Occipital lobe (tissue), 1 donor: ENCODE measurements at regions not wholly inside any gene's neighbourhood (a gene's known extent, or its start where the extent isn't known, plus 50 kb on each side); places are given as distances from the start of the nearest gene placed in this dataset.

Source experiments
- DNase-seq: peaks from one replicate; lab custom pipeline; 2025; lab: John Stamatoyannopoulos, UW

DNA sequence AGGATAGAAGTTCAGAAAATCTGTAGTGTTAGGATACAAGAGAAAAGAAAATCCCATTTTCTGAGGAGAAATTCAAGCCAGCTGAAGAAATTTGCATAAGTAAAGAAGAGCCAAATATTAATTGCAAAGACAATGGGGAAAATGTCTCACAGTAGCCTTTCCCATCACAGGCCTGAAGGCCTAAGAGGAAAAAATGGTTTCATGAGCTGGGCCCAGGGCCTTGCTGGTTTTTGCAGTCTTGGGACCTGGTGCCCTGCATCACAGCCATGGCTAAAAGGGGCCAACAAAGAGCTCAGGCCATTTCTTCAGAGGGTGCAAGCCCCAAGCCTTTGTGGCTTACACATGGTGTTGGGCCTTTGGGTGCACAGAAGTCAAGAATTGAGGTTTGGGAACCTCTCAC is 413.6 kb upstream of the CYRIA start:
- no peak for DNase-seq

DNA sequence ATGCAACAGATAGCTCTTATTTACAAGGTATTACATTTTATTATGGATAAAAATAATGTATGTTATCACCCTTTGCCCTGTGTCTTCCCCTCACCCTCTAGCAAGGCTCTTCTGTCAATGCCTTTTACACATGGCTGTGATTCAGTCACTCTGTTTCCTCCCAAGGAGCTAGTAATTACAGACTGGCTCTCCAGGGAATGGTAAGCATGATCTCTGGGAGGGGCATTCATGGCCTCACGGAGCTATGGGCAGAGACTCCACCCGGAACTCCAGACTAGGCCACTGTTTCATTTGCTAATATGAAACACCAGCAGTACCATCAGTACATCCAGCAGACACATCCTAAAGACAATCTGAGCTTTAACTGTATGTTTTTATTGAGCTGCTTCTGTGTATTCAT is 410.9 kb upstream of the CYRIA start:
- no peak for DNase-seq

DNA sequence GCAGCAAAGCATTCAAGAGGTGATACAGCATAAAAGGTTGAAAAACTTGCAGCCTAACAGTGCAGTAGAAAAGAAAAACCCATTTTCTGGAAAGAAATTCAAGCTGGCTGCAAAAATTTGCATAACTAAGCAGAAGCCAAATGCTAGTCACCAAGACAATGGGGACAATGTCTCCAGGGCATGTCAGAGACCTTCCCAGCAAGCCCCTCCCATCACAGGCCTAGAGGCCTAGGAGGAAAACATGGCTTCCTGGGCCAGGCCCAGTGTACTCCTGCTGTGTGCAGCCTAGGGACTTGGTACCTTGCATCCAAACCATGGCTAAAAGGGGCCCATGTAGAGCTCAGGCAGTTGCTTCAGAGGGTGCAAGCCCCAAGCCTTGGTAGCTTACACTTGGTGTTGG is 405.1 kb upstream of the CYRIA start:
- DNase-seq = no peak

DNA sequence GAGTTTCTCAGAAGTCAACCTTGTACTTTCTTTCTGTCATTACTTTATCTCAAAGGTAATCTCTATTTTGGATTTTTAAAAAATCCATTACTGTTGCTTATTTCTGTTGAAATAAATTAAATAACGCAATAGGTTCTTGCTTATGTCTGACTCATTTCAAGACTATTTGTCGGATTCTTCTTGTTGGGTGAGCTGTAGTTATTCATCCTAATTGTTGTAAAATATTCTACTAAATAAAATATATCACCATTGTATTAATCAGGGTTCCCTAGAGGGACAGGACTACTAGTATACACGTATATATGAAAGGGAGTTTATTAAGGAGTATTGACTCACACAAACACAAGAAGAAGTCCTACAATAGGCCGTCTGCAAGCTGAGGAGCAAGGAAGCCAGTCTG is 403.9 kb upstream of the CYRIA start:
- no peak for DNase-seq

DNA sequence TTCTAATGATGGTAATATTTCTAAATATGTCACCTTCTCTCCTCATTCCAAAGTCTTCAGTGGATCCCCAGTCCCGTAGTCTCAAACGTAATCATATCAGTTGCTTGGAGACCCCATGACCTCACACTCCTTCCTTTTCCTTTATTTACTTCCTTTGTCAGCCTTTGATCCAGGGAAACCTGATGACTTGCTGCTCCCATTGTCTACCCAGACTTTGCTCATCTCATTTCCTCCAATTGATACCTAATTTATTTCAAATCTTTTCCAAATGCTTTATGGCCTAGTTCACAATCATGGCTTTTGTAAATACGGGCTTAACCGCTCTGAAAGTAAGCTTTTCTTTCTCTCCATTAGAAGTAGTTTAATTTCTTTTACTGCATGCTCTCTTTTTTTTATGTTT is 402.4 kb upstream of the CYRIA start:
- no peak for DNase-seq

DNA sequence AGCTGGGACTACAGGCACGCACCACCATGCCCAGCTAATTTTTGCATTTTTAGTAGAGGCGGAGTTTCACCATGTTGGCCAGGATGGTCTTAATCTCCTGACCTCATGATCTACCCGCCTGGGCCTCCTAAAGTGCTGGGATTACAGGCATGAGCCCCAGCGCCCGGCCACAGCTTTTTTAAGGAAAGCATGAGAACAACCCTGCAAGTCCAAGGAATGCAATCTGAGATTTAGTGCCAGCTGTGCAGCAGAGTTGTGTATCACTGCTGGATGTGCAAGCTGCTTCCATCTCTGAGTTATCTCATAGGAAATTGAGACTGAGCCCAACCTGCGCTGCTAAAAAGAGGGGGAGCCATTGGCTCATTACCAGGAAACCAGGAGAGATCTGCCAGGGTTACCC is 399.9 kb upstream of the CYRIA start:
- DNase-seq = no peak

DNA sequence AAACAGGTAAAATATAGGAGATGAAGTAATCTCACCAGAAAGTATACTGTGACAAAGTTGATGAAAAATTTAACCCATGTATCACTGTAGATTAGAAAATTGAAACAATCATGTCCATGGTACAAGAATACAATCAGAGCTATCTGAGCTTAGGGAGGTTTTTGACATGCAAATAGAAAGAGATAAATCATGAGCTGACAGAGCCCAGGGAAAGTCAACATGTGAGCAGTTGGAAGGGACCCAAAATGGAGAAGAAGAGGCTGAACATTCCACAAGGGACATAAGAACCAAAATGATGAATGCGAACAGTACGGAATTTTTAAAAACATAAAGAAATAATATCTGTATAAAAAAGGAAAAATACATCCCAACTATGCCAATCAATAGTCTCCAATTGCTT is 395.4 kb upstream of the CYRIA start:
- no peak for DNase-seq

DNA sequence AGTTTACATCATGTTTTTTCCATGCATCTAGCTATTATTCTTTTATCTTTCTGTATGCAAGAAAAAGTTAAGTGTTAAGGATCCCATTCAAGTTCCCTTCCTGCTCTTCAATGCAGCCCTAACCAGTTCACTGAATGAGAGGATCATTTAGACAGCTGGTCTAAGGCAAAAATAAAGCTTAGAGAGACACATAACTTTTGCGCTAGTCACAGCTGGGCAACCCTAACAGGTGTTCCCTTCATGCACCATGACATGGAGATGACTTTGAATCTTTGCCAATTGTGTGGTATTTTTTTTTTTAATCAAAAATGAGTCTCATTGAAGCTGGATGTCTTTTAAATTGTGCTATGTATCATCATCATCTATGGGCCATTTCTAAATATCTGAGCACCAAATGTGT is 393.8 kb upstream of the CYRIA start:
- DNase-seq = no peak

DNA sequence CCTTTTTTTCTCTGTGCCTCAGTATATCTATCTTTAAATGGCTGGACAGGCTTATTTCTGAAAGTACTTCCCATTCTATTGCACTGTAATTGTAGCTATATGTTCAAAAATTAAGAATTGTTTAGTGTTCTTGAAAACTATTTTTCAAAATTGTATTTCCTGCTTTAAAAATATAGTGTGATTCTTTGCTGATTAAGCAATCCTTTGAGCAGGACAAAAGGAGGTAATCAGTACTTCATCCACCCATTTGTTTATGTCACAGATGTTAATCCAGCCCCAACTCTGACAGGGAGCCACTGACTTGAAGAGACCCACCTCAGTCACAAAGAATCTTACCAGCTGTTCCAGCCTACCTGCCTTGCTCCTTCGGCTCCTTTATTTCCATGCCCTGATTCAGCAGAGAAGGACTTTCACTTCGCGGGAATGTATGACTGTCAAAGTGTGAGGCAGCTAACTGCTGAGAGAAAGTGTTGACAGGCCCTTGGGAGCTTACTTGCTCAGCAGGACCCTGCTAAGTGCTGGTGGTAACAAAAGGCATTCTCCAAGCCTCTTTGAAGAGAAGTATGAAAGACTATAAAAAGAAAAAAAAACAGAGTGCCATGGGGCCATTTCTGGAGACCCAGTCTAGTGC is 393.3 kb upstream of the CYRIA start:
- no peak for DNase-seq

DNA sequence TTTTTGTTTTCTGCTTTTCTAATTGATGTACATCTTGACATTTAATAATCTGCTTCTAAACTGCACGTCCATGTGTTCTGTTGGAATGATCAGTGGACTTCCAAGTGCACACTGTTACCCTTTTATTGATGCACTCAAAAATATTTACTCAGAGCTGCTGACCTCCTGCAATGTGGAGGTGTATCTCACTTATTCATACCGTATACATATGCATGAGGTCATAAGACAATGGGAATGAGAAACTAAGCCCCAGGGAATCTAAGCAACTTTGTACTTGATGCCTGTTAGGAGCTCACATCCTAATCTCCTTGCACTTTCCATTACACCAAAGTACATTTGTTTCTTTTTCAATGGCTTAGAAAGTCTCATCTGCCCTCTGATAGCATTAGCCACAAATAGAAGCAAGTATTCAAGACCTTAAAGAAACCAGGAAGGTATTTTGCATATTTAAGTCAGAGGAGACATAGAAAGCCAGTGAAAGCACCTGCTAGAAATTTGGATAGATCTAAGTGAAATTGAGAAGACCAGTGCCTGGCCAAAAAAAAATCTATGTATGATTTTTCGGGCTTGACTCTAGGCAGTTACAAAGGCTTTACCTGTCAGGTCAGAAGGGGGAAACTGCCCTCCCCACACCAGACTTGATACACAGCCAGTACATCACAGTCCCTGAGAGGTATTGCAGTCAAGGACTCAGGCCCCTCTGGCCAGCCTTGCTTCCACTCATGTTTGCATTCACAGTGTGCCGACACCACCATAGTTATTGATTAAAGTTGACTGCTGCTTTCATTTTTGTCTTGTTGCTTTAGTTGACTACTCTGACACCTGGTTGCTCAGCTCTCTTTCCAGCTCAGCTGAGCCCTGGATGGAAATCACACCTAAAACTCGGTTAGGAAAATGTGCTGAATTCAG is 391.7 kb upstream of the CYRIA start:
- no peak for DNase-seq

DNA sequence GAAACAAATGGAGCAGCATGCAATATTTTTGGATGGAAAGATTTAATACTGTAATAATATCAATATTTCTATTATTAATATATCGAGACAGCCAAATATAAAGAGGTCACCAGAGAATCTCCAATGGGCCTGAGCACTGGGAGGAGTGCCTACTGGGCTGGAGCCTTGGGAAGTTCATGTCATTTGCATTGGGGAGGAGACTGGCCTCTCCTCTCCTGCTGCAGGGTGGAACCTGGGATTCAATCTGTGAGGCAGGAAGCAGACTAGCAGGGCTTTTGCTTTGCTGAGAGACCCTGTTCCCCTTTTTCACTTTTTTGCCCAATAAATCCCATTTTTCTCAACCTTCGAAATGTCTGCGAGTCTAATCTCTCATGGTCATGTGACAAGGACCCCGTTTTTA is 390.6 kb upstream of the CYRIA start:
- no peak for DNase-seq

DNA sequence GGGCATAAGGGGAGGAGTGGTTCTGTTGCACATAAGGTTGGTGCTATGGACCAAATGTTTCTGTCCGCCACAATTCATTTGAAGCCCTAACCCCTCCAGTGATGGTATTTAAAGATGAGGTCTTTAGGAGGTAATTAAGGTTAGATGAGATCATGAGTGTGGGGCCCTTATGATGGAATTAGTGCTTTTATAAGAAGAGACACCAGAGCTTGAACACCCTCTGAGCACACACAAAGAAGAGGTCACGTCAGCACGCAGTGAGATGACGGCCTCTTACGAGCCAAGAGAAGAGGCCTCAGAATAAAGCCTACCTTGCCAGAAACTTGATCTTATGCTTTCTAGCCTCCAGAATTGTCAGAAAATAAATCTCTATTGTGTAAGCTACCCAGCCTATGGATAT is 386.4 kb upstream of the CYRIA start:
- DNase-seq = no peak

DNA sequence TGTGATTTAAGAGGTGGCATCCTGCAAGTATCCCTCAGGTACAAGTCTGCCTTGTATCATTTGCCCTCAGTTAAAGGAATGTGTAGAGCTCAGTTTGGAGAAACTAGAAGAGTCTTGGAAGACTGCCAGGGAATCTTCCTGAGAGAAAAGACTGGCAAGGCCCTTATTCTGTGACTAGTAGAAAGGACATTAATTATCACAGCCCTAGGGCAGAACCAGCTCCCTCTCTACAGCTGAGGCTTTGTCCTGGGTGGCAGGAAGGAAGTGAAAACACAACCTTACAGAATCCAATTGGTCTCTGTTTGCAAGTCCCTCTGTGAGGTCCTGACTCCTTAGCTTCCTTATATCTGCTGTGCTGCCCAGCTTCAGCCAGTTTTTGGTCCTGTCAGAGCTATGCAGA is 385.9 kb upstream of the CYRIA start:
- no peak for DNase-seq

DNA sequence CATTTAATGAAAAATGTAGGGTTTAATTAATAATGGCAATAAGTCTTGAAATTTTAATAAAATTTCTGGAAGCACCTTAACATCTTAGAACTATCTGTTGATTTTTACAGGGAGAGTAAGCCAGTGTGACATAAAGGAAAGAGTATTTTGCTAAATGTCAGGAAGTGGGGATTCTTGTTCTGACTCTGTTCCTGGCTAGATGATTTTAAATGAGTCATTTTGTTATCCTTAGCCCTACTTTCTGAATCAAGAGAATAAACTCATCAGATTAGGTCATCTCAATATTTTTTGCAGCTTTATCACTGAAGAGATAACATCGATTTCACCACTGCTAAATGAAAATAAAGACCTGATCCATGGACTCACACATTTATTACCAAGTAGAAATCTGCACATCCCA is 377.5 kb upstream of the CYRIA start:
- no peak for DNase-seq

DNA sequence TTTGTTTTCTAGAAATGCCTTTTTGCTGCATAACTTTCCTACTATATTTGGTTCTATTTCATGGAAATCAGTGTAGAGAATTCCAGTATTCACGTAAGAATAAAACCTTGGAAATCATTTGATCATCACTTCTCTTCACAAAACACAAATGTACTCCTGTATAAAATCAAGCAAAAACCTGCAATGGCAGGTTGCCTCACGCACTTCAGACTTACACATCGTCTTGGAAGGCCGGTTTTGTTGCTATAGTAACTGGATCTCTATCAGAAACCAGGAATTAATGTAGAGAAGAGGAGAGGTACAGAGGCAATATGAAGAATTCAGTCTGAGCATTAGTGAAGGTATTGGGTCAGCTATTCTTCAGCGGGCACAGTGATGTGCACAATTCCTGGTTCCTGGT is 370.7 kb upstream of the CYRIA start:
- DNase-seq = no peak

DNA sequence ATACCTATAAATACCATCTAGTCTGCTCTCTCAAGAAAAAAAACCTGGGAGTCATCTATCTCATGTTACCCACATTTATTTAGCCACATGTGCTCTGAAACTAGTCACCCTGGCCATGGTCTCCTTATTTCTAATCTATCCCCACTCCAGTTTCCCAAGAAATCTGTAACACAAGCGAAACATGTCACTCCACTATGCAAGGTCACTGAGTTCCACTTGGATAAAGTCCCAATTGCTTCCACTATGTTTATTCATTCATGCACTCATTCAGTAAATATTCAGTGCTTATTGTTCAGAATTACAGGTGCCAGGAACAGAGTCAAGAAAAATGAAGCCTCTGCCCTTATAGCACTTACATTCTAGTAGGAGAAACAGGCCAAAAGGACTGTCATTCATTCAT is 369.4 kb upstream of the CYRIA start:
- no peak for DNase-seq

DNA sequence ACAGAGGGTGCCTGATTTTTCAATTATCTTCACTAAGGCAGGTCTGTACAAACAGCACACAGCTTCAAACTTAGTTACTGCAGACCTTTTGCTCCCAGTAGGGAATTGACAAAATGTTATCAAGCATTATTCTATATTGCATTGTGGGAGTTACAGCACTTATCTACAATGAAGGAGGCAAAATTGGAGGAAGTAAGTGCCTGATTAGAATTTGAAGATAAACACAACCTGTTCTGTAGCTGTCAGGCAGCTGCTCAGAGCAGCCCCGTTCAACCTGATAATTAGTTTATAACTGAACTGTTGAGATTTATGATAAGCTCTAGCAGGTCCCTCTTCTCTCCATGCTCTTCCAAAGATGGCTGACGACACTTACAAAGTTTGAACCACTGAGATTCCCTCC is 364.4 kb upstream of the CYRIA start:
- DNase-seq = no peak

DNA sequence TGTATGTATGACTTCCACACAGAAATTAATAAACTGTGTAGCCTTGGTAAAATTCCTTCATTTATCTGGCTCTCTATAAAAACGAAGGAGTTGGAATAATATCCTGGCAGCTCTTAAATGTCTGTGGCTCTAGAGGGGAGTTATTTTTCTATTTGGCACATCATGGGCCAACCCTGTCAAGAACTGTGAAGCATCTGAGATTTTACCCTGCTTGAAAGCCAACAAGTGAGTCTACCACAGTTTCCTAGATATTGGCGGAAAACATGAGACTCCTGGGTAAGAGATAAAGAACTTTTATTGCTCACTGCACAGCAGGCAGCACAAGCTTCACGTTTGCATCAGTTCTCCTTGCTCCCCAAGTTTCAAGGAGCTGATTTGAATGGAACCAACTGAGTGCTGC is 346.7 kb upstream of the CYRIA start:
- DNase-seq = no peak

DNA sequence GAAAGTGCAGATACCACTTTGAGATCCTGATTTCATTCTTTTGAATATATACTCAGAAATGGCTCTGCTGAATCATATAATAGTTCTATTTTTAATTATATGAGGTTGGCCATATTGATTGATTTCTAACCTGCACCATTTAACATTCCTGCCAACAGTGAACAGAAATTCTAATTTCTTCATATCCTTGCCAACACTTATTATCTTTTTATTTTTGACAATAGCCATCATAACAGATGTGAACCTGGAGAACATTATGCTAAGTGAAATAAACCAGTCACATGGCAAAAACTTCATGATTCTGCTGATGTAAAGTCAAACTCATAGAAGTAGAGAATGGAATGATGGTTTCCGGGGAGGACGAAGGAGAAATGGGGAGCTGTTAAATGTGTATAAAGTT is 344.5 kb upstream of the CYRIA start:
- DNase-seq = no peak

DNA sequence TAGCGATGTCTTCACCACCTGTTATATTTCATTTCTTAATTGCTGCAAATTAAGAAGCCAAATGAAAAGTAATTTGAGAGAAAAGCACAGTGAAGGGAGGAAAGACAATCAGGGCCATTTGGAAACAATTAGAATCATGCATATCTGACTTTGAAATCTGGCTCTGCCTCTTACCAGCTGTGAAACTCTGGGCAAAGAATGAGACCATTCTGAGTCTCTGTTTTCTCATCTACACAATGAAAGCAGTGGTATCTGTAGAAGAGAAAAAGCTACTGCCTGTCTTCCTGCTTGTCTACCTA is 334.5 kb upstream of the CYRIA start:
- DNase-seq = no peak

DNA sequence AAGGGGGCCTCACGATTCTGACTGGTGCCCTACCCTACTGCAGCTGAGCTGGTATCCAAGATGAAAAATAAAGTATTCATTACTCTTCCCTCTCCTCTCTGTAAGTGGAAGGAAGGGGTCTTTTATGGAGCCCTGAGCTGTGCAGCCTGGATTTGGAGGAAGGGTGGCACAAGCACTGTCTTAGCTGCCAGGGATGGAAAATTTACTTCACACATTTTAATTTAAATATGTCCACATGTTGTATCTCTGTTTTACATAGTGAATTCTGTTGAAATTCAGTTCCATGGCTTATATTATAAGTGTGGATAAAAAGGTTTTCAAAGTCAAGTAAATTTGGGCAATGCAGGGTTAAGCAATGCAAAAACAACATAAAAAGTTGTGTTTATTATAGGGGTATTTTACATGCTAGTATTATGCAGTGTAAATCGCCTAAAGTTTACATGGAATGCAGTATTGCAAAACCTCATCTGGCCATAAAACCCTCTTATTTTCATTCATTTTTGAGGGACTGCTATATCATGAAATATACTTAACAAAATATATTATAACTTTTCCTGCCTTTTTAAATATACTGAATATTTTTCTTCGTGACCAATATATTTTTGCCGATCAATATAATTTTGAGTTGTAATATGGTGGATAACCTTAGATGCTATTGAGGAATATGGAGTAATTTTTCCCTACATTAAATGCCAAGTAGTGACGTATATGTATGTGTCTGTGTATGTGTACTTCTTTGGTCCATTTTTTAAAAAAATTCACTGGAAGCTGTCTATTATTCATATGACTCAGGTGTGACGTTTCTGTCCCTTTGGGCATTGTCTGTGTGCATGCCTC is 333.9 kb upstream of the CYRIA start:
- DNase-seq = no peak

DNA sequence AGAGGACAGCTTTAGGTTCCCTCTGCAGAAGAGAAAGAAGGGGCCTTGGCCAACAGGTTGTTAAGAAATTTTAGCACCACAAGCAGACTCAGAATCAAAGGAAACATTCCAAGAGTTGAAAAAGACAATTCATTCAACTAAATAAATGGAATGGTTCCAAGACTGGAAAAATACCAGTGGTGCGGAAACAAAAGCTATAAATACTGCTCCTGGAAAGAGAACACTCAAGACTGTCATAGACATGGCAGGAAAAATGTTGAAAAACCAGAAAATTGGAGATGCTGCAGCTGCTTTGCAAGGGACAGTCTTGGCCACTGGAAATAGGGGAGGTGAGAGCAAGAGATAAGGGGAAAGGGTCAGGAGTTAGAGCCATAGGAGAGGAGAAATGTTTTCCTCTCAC is 312.7 kb upstream of the CYRIA start:
- no peak for DNase-seq

DNA sequence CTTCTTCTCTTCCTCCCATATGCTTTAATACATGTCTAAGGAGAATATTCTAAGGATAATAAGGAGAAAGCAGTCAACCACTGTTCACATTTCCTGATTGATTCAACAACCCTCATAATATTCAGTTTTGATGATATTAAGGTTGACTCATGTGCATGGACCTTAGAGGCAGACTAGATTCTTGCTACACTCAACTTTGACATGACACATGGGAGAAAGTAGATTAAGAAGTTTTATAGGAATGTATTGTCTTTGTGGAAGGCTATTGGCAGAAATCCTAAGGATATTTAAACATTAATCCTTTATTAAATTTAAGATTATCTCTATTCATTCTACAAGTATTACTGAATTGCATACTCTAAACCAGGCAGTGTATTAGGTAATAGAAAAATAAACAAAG is 309.1 kb upstream of the CYRIA start:
- DNase-seq = no peak
